GM23338 (cell line): ENCODE measurements at regions not wholly inside any gene's neighbourhood (a gene's known extent, or its start where the extent isn't known, plus 50 kb on each side); places are given as distances from the start of the nearest gene placed in this dataset.

Experiments used
- CREB1 ChIP-seq: fragments of 250-450 bp; sonication (Bioruptor Pico); IDR thresholded peaks from 2 replicates; pipeline ENCODE4 v1.5.0; 2020; ENCODE audit warnings: low read depth, mild to moderate bottlenecking, moderate library complexity
- CTCF ChIP-seq, 2 experiments: fragments of 200-600 bp in 1 of 2; sonication (generic) in 1 of 2; conservative IDR thresholded peaks; 2 replicates each; pipeline versions ENCODE4 v1.5.1 to v1.6.1; 2016 to 2017; ENCODE audit warnings: antibody characterized with exemption in 2 of 2, low read depth in 2 of 2, mild to moderate bottlenecking in 2 of 2, moderate library complexity in 1 of 2
- EZH2 ChIP-seq: fragments of 200-600 bp; sonication (generic); IDR thresholded peaks from one replicate; pipeline ENCODE4 v1.8.0; 2017; ENCODE audit warnings: antibody characterized with exemption, mild to moderate bottlenecking, low read depth; ENCODE audit not compliant: unreplicated experiment
- EZH2phosphoT487 ChIP-seq: fragments of 200-600 bp; sonication (generic); IDR thresholded peaks from one replicate; pipeline ENCODE4 v1.8.1; 2018; ENCODE audit warnings: antibody characterized with exemption; ENCODE audit not compliant: unreplicated experiment
- JUNB ChIP-seq: IDR thresholded peaks from one replicate; pipeline ENCODE4 v1.6.1; 2016; ENCODE audit warnings: antibody characterized with exemption; ENCODE audit not compliant: unreplicated experiment
- NANOG ChIP-seq: IDR thresholded peaks from 2 replicates; pipeline ENCODE4 v1.6.1; 2016; ENCODE audit warnings: antibody characterized with exemption, borderline replicate concordance
- POLR2AphosphoS5 ChIP-seq: IDR thresholded peaks from 2 replicates; pipeline ENCODE4 v1.6.1; 2016; ENCODE audit warnings: antibody characterized with exemption, low read depth
- REST ChIP-seq: IDR thresholded peaks from one replicate; pipeline ENCODE4 v1.6.1; 2018; ENCODE audit warnings: antibody characterized with exemption; ENCODE audit not compliant: unreplicated experiment
- ZNF331 ChIP-seq: fragments of 250-450 bp; sonication (Bioruptor Pico); IDR thresholded peaks from 2 replicates; pipeline ENCODE4 v1.5.0; 2020; ENCODE audit warnings: low read depth, mild to moderate bottlenecking, moderate library complexity

- TF ChIP-seq CTCF (conservative IDR thresholded peaks at IDR 0.05; ENCODE audit: low read depth in 2 of 2) (no peak), POLR2AphosphoS5 (no peak), EZH2phosphoT487 (no peak), EZH2 (no peak), REST (no peak), CREB1 (CRISPR knock-in tag) (no peak), NANOG (no peak), JUNB (no peak), ZNF331 (CRISPR knock-in tag) (no peak)
Measured at GRCh38 chr9:32200241-32200640, 184.2 kb upstream of the ACO1 start.
